PC-9 (cell line): ENCODE measurements at regions not wholly inside any gene's neighbourhood (a gene's known extent, or its start where the extent isn't known, plus 50 kb on each side); places are given as distances from the start of the nearest gene placed in this dataset.

Experiments
- BruUV-seq: library from RNA; stranded (reverse); fragments of 400-500 nt; replicated peaks from 2 replicates; lab custom pipeline; 2021; lab: Mats Ljungman, UMichigan
- CTCF ChIA-PET: fragments of 300-600 bp; sonication (Branson Sonifier 250); formaldehyde crosslinking; loops from one replicate; lab custom pipeline; 2022; ENCODE audit warnings: antibody characterized with exemption; lab: Charles Lee
- POLR2A ChIA-PET: fragments of 300-600 bp; sonication (Branson Sonifier 250); formaldehyde crosslinking; loops from one replicate; lab custom pipeline; 2022; ENCODE audit warnings: antibody characterized with exemption; ENCODE audit not compliant: unreplicated experiment; lab: Charles Lee
- DNase-seq, 2 experiments: peaks; one replicate each; pipeline versions ENCODE4 v3.0.0 to v3.0.0-alpha.2; 2015 to 2022; ENCODE audit warnings: mixed read lengths in 1 of 2
- H2AFZ ChIP-seq: fragments of 200-600 bp; sonication (generic); 2 replicates; pipeline ENCODE4 v1.8.1; 2017; ENCODE audit warnings: antibody characterized with exemption
- H3F3A ChIP-seq: fragments of 200-600 bp; sonication (generic); 2 replicates; pipeline ENCODE4 v1.8.1; 2017; ENCODE audit warnings: antibody characterized with exemption, mild to moderate bottlenecking, low read depth; ENCODE audit not compliant: insufficient read depth
- H3K27ac ChIP-seq: fragments of 200-600 bp; sonication (generic); 2 replicates; pipeline ENCODE4 v1.6.1; 2016; ENCODE audit warnings: mixed run types
- H3K27me3 ChIP-seq: fragments of 200-600 bp; sonication (generic); 2 replicates; pipeline ENCODE4 v1.6.1; 2016; ENCODE audit warnings: low read depth, mixed run types; ENCODE audit not compliant: insufficient read depth
- H3K36me3 ChIP-seq: fragments of 200-600 bp; sonication (generic); 2 replicates; pipeline ENCODE4 v1.6.1; 2016; ENCODE audit warnings: low read depth, mixed run types
- H3K4me1 ChIP-seq: fragments of 200-600 bp; sonication (generic); replicated peaks from 2 replicates; pipeline ENCODE4 v1.6.1; 2016; ENCODE audit warnings: mixed run types; ENCODE audit not compliant: insufficient read depth
- H3K4me2 ChIP-seq: fragments of 200-600 bp; sonication (generic); 2 replicates; pipeline ENCODE4 v1.6.1; 2017; ENCODE audit warnings: mixed run types
- H3K4me3 ChIP-seq: fragments of 200-600 bp; sonication (generic); 2 replicates; pipeline ENCODE4 v1.6.1; 2016; ENCODE audit warnings: mixed run types
- H3K79me2 ChIP-seq: fragments of 200-600 bp; sonication (generic); 2 replicates; pipeline ENCODE4 v1.6.1; 2017; ENCODE audit warnings: low read depth, mixed run types
- H3K9me2 ChIP-seq: fragments of 200-600 bp; sonication (generic); 2 replicates; pipeline ENCODE4 v1.8.1; 2017; ENCODE audit warnings: mild to moderate bottlenecking; ENCODE audit not compliant: insufficient read depth
- H3K9me3 ChIP-seq: fragments of 200-600 bp; sonication (generic); 2 replicates; pipeline ENCODE4 v1.8.1; 2016; ENCODE audit warnings: low read depth; ENCODE audit not compliant: insufficient read depth
- H4K20me1 ChIP-seq: fragments of 200-600 bp; sonication (generic); 2 replicates; pipeline ENCODE4 v1.8.1; 2017; ENCODE audit not compliant: insufficient read depth
- CTCF ChIP-seq: fragments of 200-600 bp; sonication (generic); conservative IDR thresholded peaks from 2 replicates; pipeline ENCODE4 v1.6.1; 2017; ENCODE audit warnings: mixed run types, antibody characterized with exemption, mild to moderate bottlenecking, moderate library complexity
- EZH2 ChIP-seq: fragments of 200-600 bp; sonication (generic); IDR thresholded peaks from 2 replicates; pipeline ENCODE4 v1.8.0; 2017; ENCODE audit warnings: antibody characterized with exemption, low read depth
- intact Hi-C: fragments of 100-400 bp; cut with micrococcal nuclease; formaldehyde crosslinking; loops from one replicate; pipeline ENCODE4 v1.10.0; 2022; ENCODE audit not compliant: unreplicated experiment

DNA sequence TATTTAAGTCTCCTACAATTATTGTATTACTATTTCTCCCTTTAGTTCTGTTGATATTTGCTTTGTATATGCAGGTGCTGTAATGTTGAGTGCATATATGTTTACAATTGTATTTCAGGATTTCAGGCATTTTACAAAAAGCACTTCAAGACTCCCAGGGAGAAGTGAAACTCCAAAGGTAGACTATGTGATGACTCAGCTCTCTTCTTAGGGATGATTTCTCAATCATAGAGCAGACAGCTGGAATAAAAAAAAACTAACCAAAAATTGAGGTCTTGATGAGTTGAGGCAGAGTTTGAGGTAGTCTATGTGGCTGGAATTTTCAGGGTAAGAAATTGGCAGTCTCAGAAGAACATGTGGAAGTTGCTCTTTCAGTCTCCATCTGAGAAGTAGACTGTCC is 786.1 kb downstream of the TFAP2A start:
- H3K4me2 ChIP-seq: no peak overlapping the region
- H2AFZ ChIP-seq: no peak overlapping the region
- CTCF ChIA-PET: no interaction called here
- no peak overlapping the region for H3K4me3 ChIP-seq
- no peak for DNase-seq
- no peak for TF ChIP-seq EZH2
- TF ChIP-seq CTCF: no peak
- no peaks in the 10 kb centered on the region for H3K9me3 ChIP-seq
- H3K27me3 ChIP-seq: no peaks in the 10 kb centered on the region
- no TSS peak for BruUV-seq
- no peak overlapping the region for H3K27ac ChIP-seq
- no peaks in the 10 kb centered on the region for H4K20me1 ChIP-seq
- no peaks in the 10 kb centered on the region for H3K4me1 ChIP-seq
- intact Hi-C loops: no loop called here
- H3K36me3 ChIP-seq: no peaks in the 10 kb centered on the region
- H3F3A ChIP-seq: no peaks in the 10 kb centered on the region
- H3K79me2 ChIP-seq: no peaks in the 10 kb centered on the region
- POLR2A ChIA-PET: no interaction called here
- no peaks in the 10 kb centered on the region for H3K9me2 ChIP-seq

- no TSS peak for BruUV-seq
- H3F3A ChIP-seq: no peaks in the 10 kb centered on the region
- H3K79me2 ChIP-seq: no peaks in the 10 kb centered on the region
- ChIA-PET POLR2A (no interaction called here), CTCF (no interaction called here)
- H3K27me3 ChIP-seq: no peaks in the 10 kb centered on the region
- no peak overlapping the region for H3K27ac ChIP-seq
- H3K4me2 ChIP-seq: no peak overlapping the region
- H3K4me1 ChIP-seq: no peaks in the 10 kb centered on the region
- no peaks in the 10 kb centered on the region for H3K9me2 ChIP-seq
- H3K36me3 ChIP-seq: no peaks in the 10 kb centered on the region
- TF ChIP-seq CTCF (no peak), EZH2 (no peak)
- H4K20me1 ChIP-seq: no peaks in the 10 kb centered on the region
- DNase-seq: no peak
- no peak overlapping the region for H2AFZ ChIP-seq
- H3K4me3 ChIP-seq: no peak overlapping the region
- no peaks in the 10 kb centered on the region for H3K9me3 ChIP-seq
- intact Hi-C loops: no loop called here
These were observed 787.0 kb downstream of the TFAP2A start for GRCh38 chr6:9627916-9628315.

GRCh38 chr6:9623985-9624384 is 790.9 kb downstream of the TFAP2A start:
- BruUV-seq: no TSS peak
- Histone ChIP-seq H3K9me3 (no peaks in the 10 kb centered on the region), H3K36me3 (no peaks in the 10 kb centered on the region), H3F3A (no peaks in the 10 kb centered on the region), H3K4me3 (no peak overlapping the region), H3K27me3 (no peaks in the 10 kb centered on the region), H3K27ac (no peak overlapping the region), H3K4me1 (no peaks in the 10 kb centered on the region), H2AFZ (no peak overlapping the region), H4K20me1 (no peaks in the 10 kb centered on the region), H3K79me2 (no peaks in the 10 kb centered on the region), H3K4me2 (no peak overlapping the region), H3K9me2 (no peaks in the 10 kb centered on the region)
- no peak for DNase-seq
- TF ChIP-seq EZH2 (no peak), CTCF (no peak)
- ChIA-PET CTCF (interaction anchor here (0.5 kb wide), 1 partner anchor 791 kb away, joined by 5 read pairs; the partner anchor contains the start of gene TFAP2A), POLR2A (no interaction called here)
- intact Hi-C loops: no loop called here
